Vagina (tissue), 2 donors: ENCODE measurements at regions not wholly inside any gene's neighbourhood (a gene's known extent, or its start where the extent isn't known, plus 50 kb on each side); places are given as distances from the start of the nearest gene placed in this dataset.

ENCODE experiments used
- CTCF ChIP-seq, 3 experiments: fragments of 450-650 bp in 2 of 3; fragments of 200-600 bp in 1 of 3; sonication (generic) in 1 of 3; IDR thresholded peaks; one replicate each; pipeline ENCODE4 v1.5.1; 2017 to 2019; ENCODE audit warnings: antibody characterized with exemption in 3 of 3, mild to moderate bottlenecking in 2 of 3, moderate library complexity in 2 of 3
- POLR2A ChIP-seq, 2 donors: fragments of 450-650 bp; IDR thresholded peaks; one replicate each; pipeline ENCODE4 v1.6.1; 2017; ENCODE audit warnings: antibody characterized with exemption in 2 of 2, mild to moderate bottlenecking in 2 of 2, moderate library complexity in 2 of 2

GRCh38 chr2:177038787-177039484 lies 173.7 kb upstream of the HNRNPA3 start:
- TF ChIP-seq POLR2A (IDR thresholded peaks at IDR 0.05) (no peak), CTCF (IDR thresholded peaks at IDR 0.05) (no peak)
